GM23248 (cell line): ENCODE measurements at regions not wholly inside any gene's neighbourhood (a gene's known extent, or its start where the extent isn't known, plus 50 kb on each side); places are given as distances from the start of the nearest gene placed in this dataset.

Experiments used
- EZH2 ChIP-seq: fragments of 200-600 bp; sonication (generic); IDR thresholded peaks from 2 replicates; pipeline ENCODE4 v1.6.1; 2018; ENCODE audit warnings: antibody characterized with exemption, mild to moderate bottlenecking; ENCODE audit not compliant: insufficient read depth, poor library complexity, severe bottlenecking
- EZH2phosphoT487 ChIP-seq: fragments of 200-600 bp; sonication (generic); IDR thresholded peaks from 2 replicates; pipeline ENCODE4 v1.6.1; 2018; ENCODE audit warnings: antibody characterized with exemption, moderate library complexity, mild to moderate bottlenecking, low read depth; ENCODE audit not compliant: insufficient read depth

- TF ChIP-seq EZH2, result no peak
- no peak for TF ChIP-seq EZH2phosphoT487
These were observed 378.9 kb upstream of the HNRNPA3 start for GRCh38 chr2:176833671-176834070.
